Esophagus mucosa (tissue), 1 donor: ENCODE measurements at regions not wholly inside any gene's neighbourhood (a gene's known extent, or its start where the extent isn't known, plus 50 kb on each side); places are given as distances from the start of the nearest gene placed in this dataset.

Source experiments
- ATAC-seq: fragments of 200-7000 bp; cut with Tn5 transposase; one replicate; pipeline ENCODE4 v1.9.1; 2020
- donor health status: DM: yes; HTN: yes; CAD: no.

GRCh38 chr16:79497606-79498350 lies 102.8 kb downstream of the MAF start:
- ATAC-seq, result no peak

- no peak for ATAC-seq
Observed at GRCh38 chr16:79493911-79494310, 106.6 kb downstream of the MAF start.

- ATAC-seq, result no peak
Observed at GRCh38 chr16:79492036-79492435, 108.5 kb downstream of the MAF start.

GRCh38 chr16:79485020-79485419 lies 115.5 kb downstream of the MAF start:
- ATAC-seq, result no peak

- no peak for ATAC-seq
Observed at GRCh38 chr16:79484237-79484636, 116.3 kb downstream of the MAF start.

- ATAC-seq, result no peak
Observed at GRCh38 chr16:79483336-79483735, 117.2 kb downstream of the MAF start.

GRCh38 chr16:79482011-79482410 lies 118.5 kb downstream of the MAF start:
- ATAC-seq, result no peak

- ATAC-seq, result no peak
Observed at GRCh38 chr16:79480929-79481328, 119.6 kb downstream of the MAF start.

GRCh38 chr16:79480056-79480455 lies 120.5 kb downstream of the MAF start:
- no peak for ATAC-seq

GRCh38 chr16:79476580-79476979 lies 124.0 kb downstream of the MAF start:
- ATAC-seq, result no peak

GRCh38 chr16:79475841-79476240 lies 124.7 kb downstream of the MAF start:
- no peak for ATAC-seq

GRCh38 chr16:79473456-79473855 lies 127.1 kb downstream of the MAF start:
- ATAC-seq, result no peak

- no peak for ATAC-seq
Observed at GRCh38 chr16:79472426-79472825, 128.1 kb downstream of the MAF start.

- no peak for ATAC-seq
Observed at GRCh38 chr16:79469999-79470398, 130.5 kb downstream of the MAF start.

- ATAC-seq, result no peak
Observed at GRCh38 chr16:79468631-79469030, 131.9 kb downstream of the MAF start.

- ATAC-seq, result no peak
Observed at GRCh38 chr16:79468121-79468552, 132.4 kb downstream of the MAF start.

GRCh38 chr16:79466111-79466510 lies 134.4 kb downstream of the MAF start:
- ATAC-seq, result peak; percentile 98

- no peak for ATAC-seq
Observed at GRCh38 chr16:79463841-79464240, 136.7 kb downstream of the MAF start.

- no peak for ATAC-seq
Observed at GRCh38 chr16:79456036-79456435, 144.5 kb downstream of the MAF start.

GRCh38 chr16:79452671-79453070 lies 147.9 kb downstream of the MAF start:
- no peak for ATAC-seq

- no peak for ATAC-seq
Observed at GRCh38 chr16:79451196-79451816, 149.2 kb downstream of the MAF start.

- ATAC-seq, result no peak
Observed at GRCh38 chr16:79449900-79450299, 150.6 kb downstream of the MAF start.

GRCh38 chr16:79449067-79449769 lies 151.3 kb downstream of the MAF start:
- ATAC-seq, result no peak

- ATAC-seq, result no peak
Observed at GRCh38 chr16:79444572-79444971, 156.0 kb downstream of the MAF start.
